ENCODE measurements at regions not wholly inside any gene's neighbourhood (a gene's known extent, or its start where the extent isn't known, plus 50 kb on each side); places are given as distances from the start of the nearest gene placed in this dataset.

GRCh38 chr14:49955024-49955423 lies 62.1 kb downstream of the ARF6 start:
- ChIA-PET CTCF (interaction anchor here (1.1 kb wide), 1 partner anchor 90 kb away, joined by 5 read pairs; no protein-coding TSS in a partner anchor), POLR2A (no interaction called here)
- no peaks in the 10 kb centered on the region for H3K9me3 ChIP-seq
- DNase-seq (ENCODE audit: low read depth in 1 of 2, low spot score in 1 of 2) = no peak
- FAIRE-seq = no peak
- no peak for ATAC-seq
- peak overlapping the region in 1 of 2 experiments; percentile 55; a peak in 2 of 6 replicates for H3K27ac ChIP-seq
- TF ChIP-seq FOSB (CRISPR knock-in tag; IDR thresholded peaks at IDR 0.05) = no peak
- TF ChIP-seq, protein P1, sequence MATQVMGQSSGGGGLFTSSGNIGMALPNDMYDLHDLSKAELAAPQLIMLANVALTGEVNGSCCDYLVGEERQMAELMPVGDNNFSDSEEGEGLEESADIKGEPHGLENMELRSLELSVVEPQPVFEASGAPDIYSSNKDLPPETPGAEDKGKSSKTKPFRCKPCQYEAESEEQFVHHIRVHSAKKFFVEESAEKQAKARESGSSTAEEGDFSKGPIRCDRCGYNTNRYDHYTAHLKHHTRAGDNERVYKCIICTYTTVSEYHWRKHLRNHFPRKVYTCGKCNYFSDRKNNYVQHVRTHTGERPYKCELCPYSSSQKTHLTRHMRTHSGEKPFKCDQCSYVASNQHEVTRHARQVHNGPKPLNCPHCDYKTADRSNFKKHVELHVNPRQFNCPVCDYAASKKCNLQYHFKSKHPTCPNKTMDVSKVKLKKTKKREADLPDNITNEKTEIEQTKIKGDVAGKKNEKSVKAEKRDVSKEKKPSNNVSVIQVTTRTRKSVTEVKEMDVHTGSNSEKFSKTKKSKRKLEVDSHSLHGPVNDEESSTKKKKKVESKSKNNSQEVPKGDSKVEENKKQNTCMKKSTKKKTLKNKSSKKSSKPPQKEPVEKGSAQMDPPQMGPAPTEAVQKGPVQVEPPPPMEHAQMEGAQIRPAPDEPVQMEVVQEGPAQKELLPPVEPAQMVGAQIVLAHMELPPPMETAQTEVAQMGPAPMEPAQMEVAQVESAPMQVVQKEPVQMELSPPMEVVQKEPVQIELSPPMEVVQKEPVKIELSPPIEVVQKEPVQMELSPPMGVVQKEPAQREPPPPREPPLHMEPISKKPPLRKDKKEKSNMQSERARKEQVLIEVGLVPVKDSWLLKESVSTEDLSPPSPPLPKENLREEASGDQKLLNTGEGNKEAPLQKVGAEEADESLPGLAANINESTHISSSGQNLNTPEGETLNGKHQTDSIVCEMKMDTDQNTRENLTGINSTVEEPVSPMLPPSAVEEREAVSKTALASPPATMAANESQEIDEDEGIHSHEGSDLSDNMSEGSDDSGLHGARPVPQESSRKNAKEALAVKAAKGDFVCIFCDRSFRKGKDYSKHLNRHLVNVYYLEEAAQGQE (IDR thresholded peaks at IDR 0.05) = no peak
- TF ChIP-seq SMC3 (IDR thresholded peaks at IDR 0.05) = no peak
- TF ChIP-seq JUN (IDR thresholded peaks at IDR 0.05) = no peak
- no peak for TF ChIP-seq CBX2 (IDR thresholded peaks at IDR 0.05; ENCODE audit: borderline replicate concordance, low read depth)
- no peak overlapping the region for H3K4me2 ChIP-seq
- no peak overlapping the region for H3K4me3 ChIP-seq
- H3K4me1 ChIP-seq = peaks cover 54% of the 10 kb centered on the region

DNA sequence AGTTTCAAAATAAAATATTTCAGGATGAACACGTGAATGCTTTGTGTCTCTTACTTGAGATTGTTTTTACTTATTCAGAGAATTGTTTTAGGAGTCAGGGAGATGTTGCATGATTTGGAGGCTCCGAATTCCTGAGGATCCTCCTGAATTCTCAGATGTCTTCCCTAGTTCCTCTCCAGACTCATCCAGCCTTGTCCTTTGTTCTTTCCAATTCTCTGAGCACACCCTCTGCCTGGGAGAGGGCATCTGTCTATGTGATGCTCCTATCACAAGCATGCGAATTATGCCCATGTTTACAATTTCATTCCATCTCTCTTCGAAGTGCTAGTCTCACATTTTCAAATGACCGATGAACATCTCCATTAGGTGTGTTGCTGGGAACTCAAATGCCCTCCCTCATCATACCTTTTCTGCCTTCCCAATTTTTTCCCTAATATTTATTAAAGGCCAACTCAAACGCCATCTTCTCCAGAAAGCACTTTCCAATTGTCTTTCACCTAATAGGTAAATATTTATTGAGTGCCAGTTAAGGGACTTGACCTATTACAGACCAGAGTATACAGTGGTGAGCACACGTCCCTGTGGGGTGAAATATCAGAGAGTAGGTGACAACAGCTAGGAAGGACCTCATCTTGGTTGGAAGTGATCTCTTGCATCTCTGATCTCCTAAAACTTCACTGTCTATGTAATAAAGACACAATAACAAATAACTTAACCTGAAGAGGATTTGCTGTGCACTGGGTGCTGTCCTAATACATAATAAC lies 64.4 kb downstream of the ARF6 start:
- CTCF ChIA-PET = interaction anchor here (1.3 to 1.6 kb wide), 2 partner anchors 13 to 105 kb away, joined by 3 to 4 read pairs; no protein-coding TSS in a partner anchor
- no peak overlapping the region for H3K4me3 ChIP-seq
- TF ChIP-seq, protein P2, sequence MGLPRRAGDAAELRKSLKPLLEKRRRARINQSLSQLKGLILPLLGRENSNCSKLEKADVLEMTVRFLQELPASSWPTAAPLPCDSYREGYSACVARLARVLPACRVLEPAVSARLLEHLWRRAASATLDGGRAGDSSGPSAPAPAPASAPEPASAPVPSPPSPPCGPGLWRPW (IDR thresholded peaks at IDR 0.05) = no peak
- TF ChIP-seq GATA3 (IDR thresholded peaks at IDR 0.05; ENCODE audit: borderline replicate concordance) = 0 out of 2 replicates have a peak, but pooled peaks have one; percentile 20
- 14% methylated on average over 7 of the region's 7 CpGs for WGBS (ENCODE audit: missing lambda C conversion rate)
- H3K9me3 ChIP-seq = no peaks in the 10 kb centered on the region
- FAIRE-seq (peak; percentile 49), ATAC-seq (peak in 1 of 2 experiments; percentile 58; a peak in 3 of 6 replicates), DNase-seq (ENCODE audit: low read depth in 1 of 2, low spot score in 1 of 2) (peak in 1 of 2 experiments; percentile 47)
- peak overlapping the region; percentile 60 for H3K4me2 ChIP-seq
- peak overlapping the region; percentile 31 to 51; a peak in 5 of 6 replicates for H3K27ac ChIP-seq
- POLR2A ChIA-PET = no interaction called here
- peaks cover 56% of the 10 kb centered on the region for H3K4me1 ChIP-seq

GRCh38 chr14:49959822-49960408 lies 67.0 kb downstream of the ARF6 start:
- ChIA-PET CTCF (interaction anchor here (1.0 kb wide), 1 partner anchor 98 kb away, joined by 3 read pairs; no protein-coding TSS in a partner anchor), POLR2A (no interaction called here)
- Histone ChIP-seq H3K4me2 (peak overlapping the region; percentile 31; the same call in 1 of the 3 replicates), H3K9me3 (no peaks in the 10 kb centered on the region), H3K4me3 (no peak overlapping the region), H3K27ac (peak overlapping the region; percentile 10 to 66; a peak in 3 of 6 replicates), H3K4me1 (peaks cover 46% of the 10 kb centered on the region)
- DNase-seq (ENCODE audit: low read depth in 1 of 2, low spot score in 1 of 2) = no peak
- 64% methylated on average over 9 of the region's 9 CpGs for WGBS (ENCODE audit: missing lambda C conversion rate)
- FAIRE-seq = no peak
- ATAC-seq = peak in 1 of 2 experiments; percentile 31; a peak in 2 of 6 replicates
- no peak for TF ChIP-seq MAX (IDR thresholded peaks at IDR 0.05)
- no peak for TF ChIP-seq SMC3 (IDR thresholded peaks at IDR 0.05)
- TF ChIP-seq EHMT2 (IDR thresholded peaks at IDR 0.05; ENCODE audit: low read depth) = no peak
- TF ChIP-seq HEYL (CRISPR knock-in tag; IDR thresholded peaks at IDR 0.05) = no peak
- TF ChIP-seq NR3C1 (IDR thresholded peaks at IDR 0.05) = no peak
- no peak for TF ChIP-seq ATOH8 (CRISPR knock-in tag; IDR thresholded peaks at IDR 0.05; ENCODE audit: low read depth)
- no peak for TF ChIP-seq KDM5A (IDR thresholded peaks at IDR 0.05)
- TF ChIP-seq ESRRA (IDR thresholded peaks at IDR 0.05; ENCODE audit: borderline replicate concordance, low read length) = no peak
- TF ChIP-seq HOXA7 (CRISPR knock-in tag; IDR thresholded peaks at IDR 0.05) = no peak
- no peak for TF ChIP-seq BHLHE40 (IDR thresholded peaks at IDR 0.05; ENCODE audit: low read depth, low read length)
- TF ChIP-seq CHD2 (IDR thresholded peaks at IDR 0.05; ENCODE audit: low read length, partially characterized antibody) = no peak
- TF ChIP-seq, protein P1 (IDR thresholded peaks at IDR 0.05) = no peak
- no peak for TF ChIP-seq RNF2 (IDR thresholded peaks at IDR 0.05; ENCODE audit: borderline replicate concordance, low read depth)
- no peak for TF ChIP-seq NPAS2 (CRISPR knock-in tag; IDR thresholded peaks at IDR 0.05; ENCODE audit: borderline replicate concordance)
- TF ChIP-seq, protein P3, sequence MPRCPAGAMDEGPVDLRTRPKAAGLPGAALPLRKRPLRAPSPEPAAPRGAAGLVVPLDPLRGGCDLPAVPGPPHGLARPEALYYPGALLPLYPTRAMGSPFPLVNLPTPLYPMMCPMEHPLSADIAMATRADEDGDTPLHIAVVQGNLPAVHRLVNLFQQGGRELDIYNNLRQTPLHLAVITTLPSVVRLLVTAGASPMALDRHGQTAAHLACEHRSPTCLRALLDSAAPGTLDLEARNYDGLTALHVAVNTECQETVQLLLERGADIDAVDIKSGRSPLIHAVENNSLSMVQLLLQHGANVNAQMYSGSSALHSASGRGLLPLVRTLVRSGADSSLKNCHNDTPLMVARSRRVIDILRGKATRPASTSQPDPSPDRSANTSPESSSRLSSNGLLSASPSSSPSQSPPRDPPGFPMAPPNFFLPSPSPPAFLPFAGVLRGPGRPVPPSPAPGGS (IDR thresholded peaks at IDR 0.05) = no peak

All from A549 (cell line).